HEK293 (cell line): ENCODE measurements at regions not wholly inside any gene's neighbourhood (a gene's known extent, or its start where the extent isn't known, plus 50 kb on each side); places are given as distances from the start of the nearest gene placed in this dataset.

Source experiments
- CTCF ChIA-PET: fragments of 350-600 bp; formaldehyde crosslinking; extraction: SDS; loops from one replicate; lab custom pipeline; 2021; ENCODE audit warnings: antibody characterized with exemption; lab: Yijun Ruan, JAX
- POLR2A ChIA-PET: fragments of 300-600 bp; formaldehyde crosslinking; extraction: SDS; loops from one replicate; lab custom pipeline; 2020; ENCODE audit warnings: antibody characterized with exemption, inconsistent platforms; lab: Yijun Ruan, JAX
- H3K27ac ChIP-seq: fragments of 200-500 bp; sonication (Bioruptor generic); 2 replicates; pipeline ENCODE4 v1.5.1; 2014; ENCODE audit warnings: low read depth, low read length, control low read depth, inconsistent platforms; ENCODE audit errors: extremely low read depth
- H3K36me3 ChIP-seq, 2 experiments: fragments of 200-500 bp in 1 of 2; sonication (Bioruptor generic) in 1 of 2; 1 replicate in 1 of 2; 2 replicates in 1 of 2; pipeline ENCODE4 v1.5.1; 2014 to 2017; ENCODE audit warnings: inconsistent platforms in 2 of 2, low read length in 2 of 2; ENCODE audit not compliant: control insufficient read depth in 2 of 2, insufficient read depth in 1 of 2
- H3K4me1 ChIP-seq: fragments of 200-500 bp; sonication (Bioruptor generic); 2 replicates; pipeline ENCODE4 v1.5.1; 2014; ENCODE audit warnings: mild to moderate bottlenecking, low read length, inconsistent platforms; ENCODE audit not compliant: control insufficient read depth, insufficient read depth
- H3K4me3 ChIP-seq: 2 replicates; pipeline ENCODE4 v1.5.1; 2011; ENCODE audit warnings: low read depth, mild to moderate bottlenecking, control low read depth, low read length, moderate library complexity
- H3K9me3 ChIP-seq: fragments of 200-500 bp; sonication (Bioruptor generic); 2 replicates; pipeline ENCODE4 v1.5.1; 2014; ENCODE audit warnings: low read depth, low read length, inconsistent platforms; ENCODE audit not compliant: control insufficient read depth, insufficient read depth
- MEIS1 ChIP-seq: sonication (generic); formaldehyde crosslinking; IDR thresholded peaks from 2 replicates; pipeline ENCODE4 v1.8.1; 2022; ENCODE audit warnings: missing genetic modification reagents, mild to moderate bottlenecking, borderline replicate concordance
- PRDM1 ChIP-seq: fragments of 450-650 bp; formaldehyde crosslinking; IDR thresholded peaks from 2 replicates; pipeline ENCODE4; 2016; ENCODE audit warnings: missing biosample characterization, missing genetic modification characterization
- SALL2 ChIP-seq: fragments of 450-650 bp; formaldehyde crosslinking; IDR thresholded peaks from 2 replicates; pipeline ENCODE4 v1.5.0; 2017; ENCODE audit warnings: missing biosample characterization, mild to moderate bottlenecking, missing genetic modification characterization, borderline replicate concordance
- SETDB1 ChIP-seq: IDR thresholded peaks from one replicate; pipeline ENCODE4 v1.6.1; 2017; ENCODE audit warnings: mild to moderate bottlenecking, low read length, moderate library complexity, mixed read lengths; ENCODE audit not compliant: insufficient read length
- ZEB2 ChIP-seq: fragments of 450-650 bp; formaldehyde crosslinking; IDR thresholded peaks from 2 replicates; pipeline ENCODE4 v1.5.1; 2016; ENCODE audit warnings: missing biosample characterization, missing genetic modification characterization
- ZNF121 ChIP-seq: fragments of 450-650 bp; formaldehyde crosslinking; IDR thresholded peaks from 2 replicates; pipeline ENCODE4 v1.5.1; 2016; ENCODE audit warnings: missing biosample characterization, missing genetic modification characterization
- ZNF140 ChIP-seq: fragments of 450-650 bp; formaldehyde crosslinking; IDR thresholded peaks from 2 replicates; pipeline ENCODE4 v1.5.1; 2016; ENCODE audit warnings: missing biosample characterization, missing genetic modification characterization
- ZNF19 ChIP-seq: fragments of 450-650 bp; formaldehyde crosslinking; IDR thresholded peaks from 2 replicates; pipeline ENCODE4; 2016; ENCODE audit warnings: missing biosample characterization, missing genetic modification characterization, low read depth
- ZNF404 ChIP-seq: fragments of 450-650 bp; formaldehyde crosslinking; IDR thresholded peaks from 2 replicates; pipeline ENCODE4 v1.5.1; 2017; ENCODE audit warnings: missing biosample characterization, missing genetic modification characterization
- ZNF548 ChIP-seq: fragments of 450-650 bp; formaldehyde crosslinking; IDR thresholded peaks from 2 replicates; pipeline ENCODE4 v1.5.1; 2016; ENCODE audit warnings: missing biosample characterization, missing genetic modification characterization
- ZNF549 ChIP-seq: fragments of 450-650 bp; IDR thresholded peaks from 2 replicates; pipeline ENCODE4 v1.5.1; 2018; ENCODE audit warnings: missing biosample characterization, missing genetic modification characterization, mild to moderate bottlenecking, inconsistent platforms, moderate library complexity
- ZNF624 ChIP-seq: fragments of 450-650 bp; formaldehyde crosslinking; IDR thresholded peaks from 2 replicates; pipeline ENCODE4 v1.5.1; 2017; ENCODE audit warnings: missing biosample characterization, missing genetic modification characterization
- TF ChIP-seq, protein P1 (sequence below): fragments of 450-650 bp; formaldehyde crosslinking; IDR thresholded peaks from 2 replicates; pipeline ENCODE4 v1.5.1; 2016; ENCODE audit warnings: missing biosample characterization, missing genetic modification characterization
- TF ChIP-seq, protein P2 (sequence below): fragments of 450-650 bp; formaldehyde crosslinking; IDR thresholded peaks from 2 replicates; pipeline ENCODE4 v1.5.1; 2016; ENCODE audit warnings: missing biosample characterization, missing genetic modification characterization, borderline replicate concordance
- TF ChIP-seq, protein P3 (sequence below): fragments of 450-650 bp; formaldehyde crosslinking; IDR thresholded peaks from 2 replicates; pipeline ENCODE4 v1.5.1; 2016; ENCODE audit warnings: missing biosample characterization, missing genetic modification characterization
- TF ChIP-seq, protein P4 (sequence below): fragments of 450-650 bp; formaldehyde crosslinking; IDR thresholded peaks from 2 replicates; pipeline ENCODE4 v1.5.1; 2016; ENCODE audit warnings: missing biosample characterization, missing genetic modification characterization
- TF ChIP-seq, protein P5 (sequence below): fragments of 450-650 bp; formaldehyde crosslinking; IDR thresholded peaks from 2 replicates; pipeline ENCODE4 v1.5.1; 2016; ENCODE audit warnings: missing biosample characterization, missing genetic modification characterization
- TF ChIP-seq, protein P6 (sequence below): fragments of 450-650 bp; formaldehyde crosslinking; IDR thresholded peaks from 2 replicates; pipeline ENCODE4 v1.5.1; 2016; ENCODE audit warnings: missing biosample characterization, missing genetic modification characterization
- TF ChIP-seq, protein P7 (sequence below): fragments of 450-650 bp; formaldehyde crosslinking; IDR thresholded peaks from 2 replicates; pipeline ENCODE4 v1.5.1; 2016; ENCODE audit warnings: missing biosample characterization, missing genetic modification characterization

DNA sequence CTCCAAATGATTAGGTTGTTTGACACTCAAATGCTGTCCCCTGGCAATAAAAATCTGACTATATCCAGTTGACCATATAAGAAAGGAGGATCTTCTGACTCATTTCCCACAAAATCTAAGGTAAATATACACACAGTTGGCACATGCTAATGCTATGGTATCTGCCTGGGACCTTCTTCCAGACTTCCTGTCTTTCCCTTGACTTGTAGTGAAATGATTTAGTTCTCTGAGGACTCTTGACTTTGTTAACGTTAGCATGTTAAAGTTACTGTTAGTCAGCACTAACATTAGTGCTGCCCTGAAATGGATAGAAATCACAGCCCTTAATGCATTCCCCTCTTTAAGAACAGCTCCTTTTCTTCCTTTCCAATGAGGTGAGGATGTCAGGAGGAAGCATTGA lies 124.3 kb upstream of the LSAMP start (continued):
- TF ChIP-seq, protein P1, sequence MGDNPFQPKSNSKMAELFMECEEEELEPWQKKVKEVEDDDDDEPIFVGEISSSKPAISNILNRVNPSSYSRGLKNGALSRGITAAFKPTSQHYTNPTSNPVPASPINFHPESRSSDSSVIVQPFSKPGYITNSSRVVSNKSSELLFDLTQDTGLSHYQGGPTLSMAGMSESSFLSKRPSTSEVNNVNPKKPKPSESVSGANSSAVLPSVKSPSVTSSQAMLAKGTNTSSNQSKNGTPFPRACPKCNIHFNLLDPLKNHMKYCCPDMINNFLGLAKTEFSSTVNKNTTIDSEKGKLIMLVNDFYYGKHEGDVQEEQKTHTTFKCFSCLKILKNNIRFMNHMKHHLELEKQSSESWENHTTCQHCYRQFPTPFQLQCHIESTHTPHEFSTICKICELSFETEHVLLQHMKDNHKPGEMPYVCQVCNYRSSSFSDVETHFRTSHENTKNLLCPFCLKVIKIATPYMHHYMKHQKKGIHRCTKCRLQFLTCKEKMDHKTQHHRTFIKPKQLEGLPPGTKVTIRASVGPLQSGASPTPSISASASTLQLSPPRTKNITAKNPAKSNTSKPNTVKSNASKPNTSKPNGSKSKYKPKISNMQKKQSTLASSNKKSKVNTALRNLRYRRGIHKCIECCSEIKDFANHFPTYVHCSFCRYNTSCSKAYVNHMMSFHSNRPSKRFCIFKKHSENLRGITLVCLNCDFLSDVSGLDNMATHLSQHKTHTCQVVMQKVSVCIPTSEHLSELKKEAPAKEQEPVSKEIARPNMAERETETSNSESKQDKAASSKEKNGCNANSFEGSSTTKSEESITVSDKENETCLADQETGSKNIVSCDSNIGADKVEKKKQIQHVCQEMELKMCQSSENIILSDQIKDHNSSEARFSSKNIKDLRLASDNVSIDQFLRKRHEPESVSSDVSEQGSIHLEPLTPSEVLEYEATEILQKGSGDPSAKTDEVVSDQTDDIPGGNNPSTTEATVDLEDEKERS: no peak
- TF ChIP-seq, protein P2, sequence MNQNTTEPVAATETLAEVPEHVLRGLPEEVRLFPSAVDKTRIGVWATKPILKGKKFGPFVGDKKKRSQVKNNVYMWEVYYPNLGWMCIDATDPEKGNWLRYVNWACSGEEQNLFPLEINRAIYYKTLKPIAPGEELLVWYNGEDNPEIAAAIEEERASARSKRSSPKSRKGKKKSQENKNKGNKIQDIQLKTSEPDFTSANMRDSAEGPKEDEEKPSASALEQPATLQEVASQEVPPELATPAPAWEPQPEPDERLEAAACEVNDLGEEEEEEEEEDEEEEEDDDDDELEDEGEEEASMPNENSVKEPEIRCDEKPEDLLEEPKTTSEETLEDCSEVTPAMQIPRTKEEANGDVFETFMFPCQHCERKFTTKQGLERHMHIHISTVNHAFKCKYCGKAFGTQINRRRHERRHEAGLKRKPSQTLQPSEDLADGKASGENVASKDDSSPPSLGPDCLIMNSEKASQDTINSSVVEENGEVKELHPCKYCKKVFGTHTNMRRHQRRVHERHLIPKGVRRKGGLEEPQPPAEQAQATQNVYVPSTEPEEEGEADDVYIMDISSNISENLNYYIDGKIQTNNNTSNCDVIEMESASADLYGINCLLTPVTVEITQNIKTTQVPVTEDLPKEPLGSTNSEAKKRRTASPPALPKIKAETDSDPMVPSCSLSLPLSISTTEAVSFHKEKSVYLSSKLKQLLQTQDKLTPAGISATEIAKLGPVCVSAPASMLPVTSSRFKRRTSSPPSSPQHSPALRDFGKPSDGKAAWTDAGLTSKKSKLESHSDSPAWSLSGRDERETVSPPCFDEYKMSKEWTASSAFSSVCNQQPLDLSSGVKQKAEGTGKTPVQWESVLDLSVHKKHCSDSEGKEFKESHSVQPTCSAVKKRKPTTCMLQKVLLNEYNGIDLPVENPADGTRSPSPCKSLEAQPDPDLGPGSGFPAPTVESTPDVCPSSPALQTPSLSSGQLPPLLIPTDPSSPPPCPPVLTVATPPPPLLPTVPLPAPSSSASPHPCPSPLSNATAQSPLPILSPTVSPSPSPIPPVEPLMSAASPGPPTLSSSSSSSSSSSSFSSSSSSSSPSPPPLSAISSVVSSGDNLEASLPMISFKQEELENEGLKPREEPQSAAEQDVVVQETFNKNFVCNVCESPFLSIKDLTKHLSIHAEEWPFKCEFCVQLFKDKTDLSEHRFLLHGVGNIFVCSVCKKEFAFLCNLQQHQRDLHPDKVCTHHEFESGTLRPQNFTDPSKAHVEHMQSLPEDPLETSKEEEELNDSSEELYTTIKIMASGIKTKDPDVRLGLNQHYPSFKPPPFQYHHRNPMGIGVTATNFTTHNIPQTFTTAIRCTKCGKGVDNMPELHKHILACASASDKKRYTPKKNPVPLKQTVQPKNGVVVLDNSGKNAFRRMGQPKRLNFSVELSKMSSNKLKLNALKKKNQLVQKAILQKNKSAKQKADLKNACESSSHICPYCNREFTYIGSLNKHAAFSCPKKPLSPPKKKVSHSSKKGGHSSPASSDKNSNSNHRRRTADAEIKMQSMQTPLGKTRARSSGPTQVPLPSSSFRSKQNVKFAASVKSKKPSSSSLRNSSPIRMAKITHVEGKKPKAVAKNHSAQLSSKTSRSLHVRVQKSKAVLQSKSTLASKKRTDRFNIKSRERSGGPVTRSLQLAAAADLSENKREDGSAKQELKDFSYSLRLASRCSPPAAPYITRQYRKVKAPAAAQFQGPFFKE (tag by site-specific recombination): no peak
- TF ChIP-seq ZNF624 (tag by site-specific recombination): no peak
- no peak for TF ChIP-seq MEIS1

DNA sequence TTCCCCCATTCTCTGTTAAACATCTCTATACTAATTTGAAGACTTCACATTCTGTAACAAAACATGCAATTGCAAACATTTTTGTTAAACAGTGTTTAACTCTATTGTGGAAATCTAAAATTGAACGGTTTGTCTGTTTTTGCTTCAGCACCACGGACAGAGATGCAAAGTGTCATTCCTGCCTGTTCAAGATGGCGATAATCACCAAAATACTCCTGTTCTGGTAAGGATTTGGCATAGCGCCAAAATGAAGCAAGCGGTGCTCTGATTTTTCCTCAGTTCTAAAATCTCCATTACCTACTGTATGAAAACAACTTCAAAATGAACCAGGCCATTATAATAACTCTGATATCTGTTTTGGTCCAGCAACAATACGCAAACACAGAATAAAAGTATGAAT lies 129.7 kb upstream of the TUSC7 start:
- CTCF ChIA-PET: no interaction called here
- no peak for TF ChIP-seq ZNF548 (tag by site-specific recombination)
- TF ChIP-seq, protein P3, sequence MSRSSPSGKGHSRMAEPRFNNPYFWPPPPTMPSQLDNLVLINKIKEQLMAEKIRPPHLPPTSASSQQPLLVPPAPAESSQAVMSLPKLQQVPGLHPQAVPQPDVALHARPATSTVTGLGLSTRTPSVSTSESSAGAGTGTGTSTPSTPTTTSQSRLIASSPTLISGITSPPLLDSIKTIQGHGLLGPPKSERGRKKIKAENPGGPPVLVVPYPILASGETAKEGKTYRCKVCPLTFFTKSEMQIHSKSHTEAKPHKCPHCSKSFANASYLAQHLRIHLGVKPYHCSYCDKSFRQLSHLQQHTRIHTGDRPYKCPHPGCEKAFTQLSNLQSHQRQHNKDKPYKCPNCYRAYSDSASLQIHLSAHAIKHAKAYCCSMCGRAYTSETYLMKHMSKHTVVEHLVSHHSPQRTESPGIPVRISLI: no peak
- TF ChIP-seq SETDB1: no peak
- no peak for TF ChIP-seq SALL2 (tag by site-specific recombination)
- no peak for TF ChIP-seq ZNF140 (tag by site-specific recombination)
- TF ChIP-seq, protein P4, sequence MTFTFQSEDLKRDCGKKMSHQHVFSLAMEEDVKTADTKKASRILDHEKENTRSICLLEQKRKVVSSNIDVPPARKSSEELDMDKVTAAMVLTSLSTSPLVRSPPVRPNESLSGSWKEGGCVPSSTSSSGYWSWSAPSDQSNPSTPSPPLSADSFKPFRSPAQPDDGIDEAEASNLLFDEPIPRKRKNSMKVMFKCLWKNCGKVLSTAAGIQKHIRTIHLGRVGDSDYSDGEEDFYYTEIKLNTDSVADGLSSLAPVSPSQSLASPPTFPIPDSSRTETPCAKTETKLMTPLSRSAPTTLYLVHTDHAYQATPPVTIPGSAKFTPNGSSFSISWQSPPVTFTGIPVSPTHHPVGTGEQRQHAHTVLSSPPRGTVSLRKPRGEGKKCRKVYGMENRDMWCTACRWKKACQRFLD (tag by site-specific recombination): no peak
- no peak for TF ChIP-seq ZNF121 (tag by site-specific recombination)
- no peak for TF ChIP-seq ZNF404 (tag by site-specific recombination)
- TF ChIP-seq, protein P5, sequence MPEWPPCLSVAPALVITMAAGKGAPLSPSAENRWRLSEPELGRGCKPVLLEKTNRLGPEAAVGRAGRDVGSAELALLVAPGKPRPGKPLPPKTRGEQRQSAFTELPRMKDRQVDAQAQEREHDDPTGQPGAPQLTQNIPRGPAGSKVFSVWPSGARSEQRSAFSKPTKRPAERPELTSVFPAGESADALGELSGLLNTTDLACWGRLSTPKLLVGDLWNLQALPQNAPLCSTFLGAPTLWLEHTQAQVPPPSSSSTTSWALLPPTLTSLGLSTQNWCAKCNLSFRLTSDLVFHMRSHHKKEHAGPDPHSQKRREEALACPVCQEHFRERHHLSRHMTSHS: no peak
- no peak for TF ChIP-seq ZEB2 (tag by site-specific recombination)
- TF ChIP-seq, protein P6, sequence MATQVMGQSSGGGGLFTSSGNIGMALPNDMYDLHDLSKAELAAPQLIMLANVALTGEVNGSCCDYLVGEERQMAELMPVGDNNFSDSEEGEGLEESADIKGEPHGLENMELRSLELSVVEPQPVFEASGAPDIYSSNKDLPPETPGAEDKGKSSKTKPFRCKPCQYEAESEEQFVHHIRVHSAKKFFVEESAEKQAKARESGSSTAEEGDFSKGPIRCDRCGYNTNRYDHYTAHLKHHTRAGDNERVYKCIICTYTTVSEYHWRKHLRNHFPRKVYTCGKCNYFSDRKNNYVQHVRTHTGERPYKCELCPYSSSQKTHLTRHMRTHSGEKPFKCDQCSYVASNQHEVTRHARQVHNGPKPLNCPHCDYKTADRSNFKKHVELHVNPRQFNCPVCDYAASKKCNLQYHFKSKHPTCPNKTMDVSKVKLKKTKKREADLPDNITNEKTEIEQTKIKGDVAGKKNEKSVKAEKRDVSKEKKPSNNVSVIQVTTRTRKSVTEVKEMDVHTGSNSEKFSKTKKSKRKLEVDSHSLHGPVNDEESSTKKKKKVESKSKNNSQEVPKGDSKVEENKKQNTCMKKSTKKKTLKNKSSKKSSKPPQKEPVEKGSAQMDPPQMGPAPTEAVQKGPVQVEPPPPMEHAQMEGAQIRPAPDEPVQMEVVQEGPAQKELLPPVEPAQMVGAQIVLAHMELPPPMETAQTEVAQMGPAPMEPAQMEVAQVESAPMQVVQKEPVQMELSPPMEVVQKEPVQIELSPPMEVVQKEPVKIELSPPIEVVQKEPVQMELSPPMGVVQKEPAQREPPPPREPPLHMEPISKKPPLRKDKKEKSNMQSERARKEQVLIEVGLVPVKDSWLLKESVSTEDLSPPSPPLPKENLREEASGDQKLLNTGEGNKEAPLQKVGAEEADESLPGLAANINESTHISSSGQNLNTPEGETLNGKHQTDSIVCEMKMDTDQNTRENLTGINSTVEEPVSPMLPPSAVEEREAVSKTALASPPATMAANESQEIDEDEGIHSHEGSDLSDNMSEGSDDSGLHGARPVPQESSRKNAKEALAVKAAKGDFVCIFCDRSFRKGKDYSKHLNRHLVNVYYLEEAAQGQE (tag by site-specific recombination): peak; percentile 90
- TF ChIP-seq ZNF549 (tag by site-specific recombination): 0 out of 2 replicates have a peak, but pooled peaks have one; percentile 13
- no peak for TF ChIP-seq ZNF19 (tag by site-specific recombination)
- no peak for TF ChIP-seq PRDM1
- TF ChIP-seq, protein P7, sequence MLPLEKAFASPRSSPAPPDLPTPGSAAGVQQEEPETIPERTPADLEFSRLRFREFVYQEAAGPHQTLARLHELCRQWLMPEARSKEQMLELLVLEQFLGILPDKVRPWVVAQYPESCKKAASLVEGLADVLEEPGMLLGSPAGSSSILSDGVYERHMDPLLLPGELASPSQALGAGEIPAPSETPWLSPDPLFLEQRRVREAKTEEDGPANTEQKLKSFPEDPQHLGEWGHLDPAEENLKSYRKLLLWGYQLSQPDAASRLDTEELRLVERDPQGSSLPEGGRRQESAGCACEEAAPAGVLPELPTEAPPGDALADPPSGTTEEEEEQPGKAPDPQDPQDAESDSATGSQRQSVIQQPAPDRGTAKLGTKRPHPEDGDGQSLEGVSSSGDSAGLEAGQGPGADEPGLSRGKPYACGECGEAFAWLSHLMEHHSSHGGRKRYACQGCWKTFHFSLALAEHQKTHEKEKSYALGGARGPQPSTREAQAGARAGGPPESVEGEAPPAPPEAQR (tag by site-specific recombination): no peak

More for the DNA sequence above, 129.7 kb upstream of the TUSC7 start:
- Histone ChIP-seq H3K27ac (no peak overlapping the region), H3K9me3 (no peaks in the 10 kb centered on the region), H3K4me1 (no peaks in the 10 kb centered on the region), H3K4me3 (no peak overlapping the region), H3K36me3 (no peaks in the 10 kb centered on the region)
- POLR2A ChIA-PET: no interaction called here
